Stimulated activated CD4-positive, alpha-beta T cell treated with anti-CD3 and anti-CD28 coated beads, Interleukin-4, amount 100 ng/mL, for 4 hours (primary cell): ENCODE measurements at regions not wholly inside any gene's neighbourhood (a gene's known extent, or its start where the extent isn't known, plus 50 kb on each side); places are given as distances from the start of the nearest gene placed in this dataset.
"Not testable (repeated sequence)": the region's sequence is repeated elsewhere in the genome, so short reads cannot be mapped to it uniquely, and the experiment has no call there.

Source experiments
- DNase-seq, 2 experiments: peaks; one replicate each; pipeline ENCODE4 v3.0.0-alpha.2; 2020

DNA sequence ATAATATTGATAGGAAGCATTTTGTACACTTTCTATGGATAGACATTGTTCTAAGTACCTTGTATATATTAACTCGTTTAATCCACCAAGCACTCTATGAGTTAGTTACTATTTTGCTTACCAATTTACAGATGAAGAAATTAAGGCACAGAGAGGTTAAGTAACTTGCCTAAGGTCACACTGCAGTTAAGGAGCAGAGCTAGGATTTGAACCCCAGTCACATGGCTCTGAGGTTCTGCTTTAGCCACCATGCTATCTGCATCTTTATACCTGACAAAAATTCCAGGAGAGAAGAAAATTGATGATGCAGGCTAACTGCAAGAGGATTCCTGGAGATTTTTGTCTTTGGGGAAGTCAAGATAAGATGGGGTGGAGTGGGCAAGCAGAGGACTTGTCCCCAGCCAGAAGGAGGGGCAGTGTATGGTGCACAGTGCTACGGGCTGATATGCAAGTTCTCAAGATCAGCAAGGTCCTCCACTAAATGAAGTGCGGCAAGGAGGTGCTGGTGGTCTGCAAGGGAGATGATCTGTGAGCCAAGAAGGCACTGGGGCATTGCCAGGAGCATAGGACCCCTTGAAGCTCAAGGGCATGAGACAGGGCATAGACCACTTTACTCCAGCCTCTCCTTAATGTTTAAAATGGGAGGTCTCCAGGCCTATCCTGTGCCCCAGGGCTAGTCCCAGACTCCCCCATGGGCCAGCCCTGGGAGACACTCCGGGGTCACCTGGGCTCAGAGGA, 430.6 kb downstream of the RPS24 start:
- DNase-seq, result no peak

- DNase-seq, result no peak
Measured at GRCh38 chr10:78464856-78465267, 431.2 kb downstream of the RPS24 start.

GRCh38 chr10:78465431-78465830, 431.8 kb downstream of the RPS24 start:
- no peak for DNase-seq

- no peak for DNase-seq
Measured at GRCh38 chr10:78467496-78468106, 433.9 kb downstream of the RPS24 start.

DNA sequence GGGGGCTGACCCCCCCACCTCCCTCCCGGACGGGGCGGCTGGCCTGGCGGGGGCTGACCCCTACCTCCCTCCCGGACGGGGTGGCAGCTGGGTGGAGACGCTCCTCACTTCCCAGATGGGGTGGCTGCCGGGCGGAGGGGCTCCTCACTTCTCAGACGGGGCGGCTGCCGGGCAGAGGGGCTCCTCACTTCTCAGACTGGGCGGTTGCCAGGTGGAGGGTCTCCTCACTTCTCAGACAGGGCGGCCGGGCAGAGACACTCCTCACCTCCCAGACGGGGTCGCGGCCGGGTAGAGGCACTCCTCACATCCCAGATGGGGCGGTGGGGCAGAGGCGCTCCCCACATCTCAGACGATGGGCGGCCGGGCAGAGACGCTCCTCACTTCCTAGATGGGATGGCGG, 435.1 kb downstream of the RPS24 start:
- DNase-seq, result not testable (repeated sequence)

- no peak for DNase-seq
Measured at GRCh38 chr10:78470267-78471103, 436.8 kb downstream of the RPS24 start.

DNA sequence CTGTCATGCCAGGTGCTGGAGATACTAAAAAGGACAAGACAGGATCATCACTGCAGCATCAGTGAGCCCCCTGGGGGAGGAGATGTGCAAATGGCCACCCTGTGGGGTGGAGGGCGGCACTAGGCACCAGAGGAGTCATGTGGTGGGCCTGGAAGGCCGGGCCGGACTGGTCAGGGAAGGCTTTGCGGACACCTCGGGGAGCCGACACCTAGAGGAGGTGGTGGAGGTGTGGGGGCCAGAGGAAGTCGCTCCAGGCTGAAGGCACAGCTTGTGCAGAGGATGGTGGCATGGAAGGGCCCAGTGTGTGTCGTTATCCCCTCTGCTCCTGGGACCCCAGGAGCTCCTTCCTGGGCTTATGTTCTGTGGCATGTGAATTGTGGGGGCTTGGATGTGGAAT, 437.7 kb downstream of the RPS24 start:
- DNase-seq, result no peak

DNA sequence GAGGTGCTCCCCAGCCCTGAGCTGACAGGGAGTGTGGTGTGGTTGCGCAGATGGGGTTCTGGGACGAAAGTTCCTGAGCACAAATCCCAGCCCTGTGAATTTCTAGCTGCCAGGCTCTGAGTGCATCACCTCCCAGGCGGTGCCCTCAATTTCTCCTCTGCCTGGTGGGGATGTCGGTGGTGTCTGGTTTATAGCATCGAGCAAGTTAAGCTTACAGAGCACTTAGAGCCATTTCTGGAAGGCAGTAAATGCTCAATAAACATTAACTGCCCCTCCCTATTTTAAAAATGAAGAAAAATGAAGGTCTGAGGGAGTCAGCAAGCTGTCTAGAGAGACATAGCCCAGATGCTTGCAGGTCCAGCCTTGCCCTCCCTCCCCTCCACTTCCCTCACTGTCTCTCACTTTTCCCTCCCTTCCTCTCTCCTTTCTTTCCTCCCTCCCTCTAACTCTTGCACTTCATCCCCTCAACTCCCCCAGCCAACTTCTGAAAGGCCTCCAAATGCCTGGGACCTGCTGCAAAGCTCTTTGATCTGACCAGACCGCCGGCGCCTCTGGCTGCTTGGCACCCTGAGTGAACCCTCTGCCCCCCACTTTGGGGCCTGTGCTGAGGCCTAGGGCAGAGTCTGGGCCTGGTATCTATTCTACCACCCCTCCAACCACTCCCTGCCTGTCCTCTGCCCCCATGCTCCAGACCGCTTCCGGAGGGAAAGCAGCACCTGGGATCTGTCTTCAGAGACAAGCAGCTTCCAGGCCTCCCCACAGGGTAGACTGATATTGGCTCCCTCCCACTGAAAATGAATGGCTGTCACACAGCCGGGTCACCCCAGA, 438.3 kb downstream of the RPS24 start:
- no peak for DNase-seq

GRCh38 chr10:78472551-78472890, 438.9 kb downstream of the RPS24 start:
- DNase-seq, result no peak

GRCh38 chr10:78473006-78473405, 439.3 kb downstream of the RPS24 start:
- no peak for DNase-seq

GRCh38 chr10:78474743-78475142, 441.1 kb downstream of the RPS24 start:
- no peak for DNase-seq

DNA sequence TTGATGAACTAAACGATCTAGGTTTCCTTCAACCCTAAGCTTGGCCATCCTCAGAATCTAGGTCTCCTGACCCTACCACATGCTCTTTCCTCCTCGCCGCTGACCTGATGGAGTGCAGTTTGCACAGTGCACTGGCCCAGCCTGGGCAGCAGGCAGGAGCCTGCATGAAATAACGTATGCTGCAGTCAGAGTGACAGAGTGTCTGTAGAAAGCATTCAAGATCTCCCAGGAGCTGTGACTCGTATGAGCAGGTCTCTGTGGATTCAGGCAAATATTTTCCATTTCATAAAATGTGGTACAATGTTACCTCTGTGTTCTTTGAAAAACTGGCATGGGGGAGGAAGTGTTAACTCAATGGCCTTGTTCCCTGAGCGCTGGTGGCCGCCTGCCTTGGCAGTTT, 441.8 kb downstream of the RPS24 start:
- DNase-seq, result no peak

DNA sequence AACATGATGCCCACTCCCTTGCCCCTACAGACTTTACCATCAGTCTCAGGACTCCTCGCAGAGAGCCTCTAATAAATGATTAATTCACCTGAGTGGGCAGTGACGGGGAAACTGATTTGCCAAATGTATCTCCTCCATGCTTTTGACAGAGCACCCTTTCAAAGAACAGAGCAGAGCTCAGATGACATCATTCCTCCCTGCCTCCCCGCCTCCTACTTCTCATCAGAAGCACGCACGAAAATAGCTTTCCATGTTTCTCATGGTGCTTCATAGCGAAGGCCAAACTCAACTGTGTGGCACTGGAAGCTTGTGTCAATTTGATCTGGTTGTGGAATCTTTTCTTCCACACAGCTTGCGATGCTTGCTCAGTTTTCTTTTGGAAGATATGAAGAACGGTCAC, 442.5 kb downstream of the RPS24 start:
- no peak for DNase-seq

- no peak for DNase-seq
Measured at GRCh38 chr10:78476844-78477243, 443.2 kb downstream of the RPS24 start.

- no peak for DNase-seq
Measured at GRCh38 chr10:78478919-78479318, 445.3 kb downstream of the RPS24 start.

DNA sequence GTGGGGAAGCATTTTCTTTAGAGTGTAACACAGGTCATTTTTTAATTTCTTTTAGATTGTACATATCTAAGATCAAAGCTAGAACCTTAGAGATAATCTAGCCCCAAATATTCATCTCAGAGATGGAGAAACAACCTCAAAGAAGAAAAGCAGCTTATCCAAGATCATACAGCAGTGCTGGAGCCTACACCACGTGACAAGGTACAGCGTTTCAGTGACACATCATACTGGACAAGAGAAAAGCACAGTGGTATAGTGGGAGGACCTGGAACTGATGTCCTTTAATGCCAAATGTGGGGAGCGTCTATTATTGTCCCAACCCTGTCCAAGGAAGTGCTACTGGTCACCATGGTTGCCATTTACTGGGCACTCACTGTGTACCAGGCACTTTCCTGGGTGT, 445.8 kb downstream of the RPS24 start:
- no peak for DNase-seq

DNA sequence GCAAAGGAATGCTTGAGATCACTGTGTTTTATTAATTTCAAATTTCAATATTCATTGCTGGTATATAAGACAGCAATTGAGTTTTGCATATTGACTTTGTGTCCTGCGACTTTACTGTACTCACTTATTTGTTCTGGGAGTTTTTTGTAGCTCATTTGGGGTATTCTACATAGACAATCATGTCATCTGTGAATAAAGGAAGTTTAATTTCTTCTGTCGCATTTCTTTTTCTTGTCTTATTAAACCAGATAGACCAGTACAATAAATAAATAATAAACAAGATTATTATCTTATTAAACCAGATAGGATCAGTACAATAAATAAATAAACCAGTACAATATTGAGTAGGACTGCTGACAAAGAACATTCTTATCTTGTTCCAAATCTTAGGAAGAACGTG, 448.2 kb downstream of the RPS24 start:
- DNase-seq, result no peak

- DNase-seq, result no peak
Measured at GRCh38 chr10:78483641-78484040, 450.0 kb downstream of the RPS24 start.

DNA sequence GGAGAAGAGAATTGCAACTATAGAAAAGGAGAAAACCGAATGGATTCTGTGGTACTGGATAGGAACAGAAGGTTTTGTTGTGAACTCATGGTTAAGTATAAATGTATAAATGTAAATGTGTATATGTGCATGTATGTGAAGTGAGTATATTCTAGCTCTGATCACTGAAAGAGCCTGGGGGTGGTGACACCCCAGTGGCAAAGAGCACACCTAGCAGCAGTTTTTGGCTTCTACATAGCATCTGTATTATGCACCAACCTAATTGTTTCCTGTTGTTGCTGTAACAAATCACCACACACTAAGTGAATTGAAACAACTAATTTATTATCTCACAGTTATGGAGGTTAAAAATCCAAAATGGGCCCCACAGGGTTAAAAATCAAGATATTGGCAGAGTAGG, 455.4 kb downstream of the RPS24 start:
- DNase-seq, result no peak

DNA sequence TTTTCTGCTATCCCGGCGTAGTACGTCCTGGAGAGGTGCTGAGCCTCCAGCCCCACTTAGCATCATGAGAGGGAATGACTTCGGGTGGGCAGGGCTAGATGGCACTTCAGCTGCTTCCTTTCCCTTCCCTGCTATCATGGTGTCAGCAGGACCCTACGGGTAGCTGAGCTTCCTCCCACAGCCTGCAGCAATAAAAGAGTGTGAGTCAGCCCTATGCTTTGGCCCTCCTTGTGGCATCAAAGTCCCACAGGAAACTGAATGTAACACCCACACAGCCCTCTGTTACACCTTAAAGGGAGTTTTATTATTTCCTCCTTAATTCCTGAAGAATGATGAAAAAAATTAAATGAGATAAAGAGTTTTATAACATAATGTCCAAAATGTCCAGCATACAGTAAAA, 458.1 kb downstream of the RPS24 start:
- no peak for DNase-seq

DNA sequence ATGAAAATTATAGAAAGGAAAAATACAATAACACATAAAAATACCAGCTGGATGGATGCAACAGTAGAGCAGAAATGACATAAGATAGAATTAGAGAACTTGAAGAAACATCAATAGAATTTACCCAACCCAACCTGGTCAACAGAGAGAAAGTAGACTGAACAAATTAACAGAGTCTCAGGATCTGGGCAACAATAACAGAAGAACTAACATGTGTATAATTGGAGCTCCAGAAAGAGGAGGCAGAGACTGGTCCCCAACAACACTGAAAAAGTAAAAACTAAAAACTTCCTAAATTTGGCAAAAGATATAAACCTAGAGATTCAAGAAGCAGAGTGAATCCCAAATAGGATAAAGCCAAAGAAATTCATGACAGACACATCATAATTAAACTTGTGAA, 458.8 kb downstream of the RPS24 start:
- DNase-seq, result no peak

GRCh38 chr10:78494179-78494578, 460.5 kb downstream of the RPS24 start:
- no peak for DNase-seq
